HG02759 (cell line): ENCODE measurements at regions not wholly inside any gene's neighbourhood (a gene's known extent, or its start where the extent isn't known, plus 50 kb on each side); places are given as distances from the start of the nearest gene placed in this dataset.
A peak's percentile ranks its signal among the peaks of the same experiment; 100 is the strongest.

Experiments
- ATAC-seq: cut with Tn5 transposase; IDR thresholded peaks from one replicate; pipeline ENCODE4 v1.9.1; 2021; ENCODE audit warnings: mild to moderate bottlenecking, moderate library complexity; ENCODE audit not compliant: unreplicated experiment

GRCh38 chr4:89439533-89439932 lies 131.9 kb upstream of the GPRIN3 start:
- ATAC-seq: no peak

GRCh38 chr4:89438102-89438831 lies 130.7 kb upstream of the GPRIN3 start:
- ATAC-seq: peak; percentile 83

- peak; percentile 58 for ATAC-seq
Observed at GRCh38 chr4:89434364-89434988, 126.9 kb upstream of the GPRIN3 start.

- ATAC-seq: no peak
Observed at GRCh38 chr4:89427782-89428181, 120.2 kb upstream of the GPRIN3 start.

DNA sequence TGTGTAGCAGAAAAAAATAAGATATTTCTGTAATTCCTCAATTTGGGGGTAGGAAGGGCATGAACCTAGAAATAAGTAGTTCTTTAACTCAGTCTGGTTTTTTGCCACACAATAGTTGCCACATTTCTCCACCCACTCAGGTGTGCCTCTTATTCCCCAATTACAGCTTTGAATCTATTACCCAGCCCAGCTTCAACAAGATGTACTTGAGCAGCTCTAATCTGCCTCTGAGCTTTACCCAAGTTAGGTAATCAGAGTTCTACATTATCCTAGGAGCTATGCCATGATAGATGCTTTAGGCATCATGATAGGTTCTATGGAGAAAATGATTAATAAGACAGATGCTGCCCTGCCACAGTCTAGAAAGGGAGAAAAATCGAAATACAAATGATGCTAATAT lies 117.4 kb upstream of the GPRIN3 start:
- no peak for ATAC-seq

- no peak for ATAC-seq
Observed at GRCh38 chr4:89422441-89422990, 114.9 kb upstream of the GPRIN3 start.

DNA sequence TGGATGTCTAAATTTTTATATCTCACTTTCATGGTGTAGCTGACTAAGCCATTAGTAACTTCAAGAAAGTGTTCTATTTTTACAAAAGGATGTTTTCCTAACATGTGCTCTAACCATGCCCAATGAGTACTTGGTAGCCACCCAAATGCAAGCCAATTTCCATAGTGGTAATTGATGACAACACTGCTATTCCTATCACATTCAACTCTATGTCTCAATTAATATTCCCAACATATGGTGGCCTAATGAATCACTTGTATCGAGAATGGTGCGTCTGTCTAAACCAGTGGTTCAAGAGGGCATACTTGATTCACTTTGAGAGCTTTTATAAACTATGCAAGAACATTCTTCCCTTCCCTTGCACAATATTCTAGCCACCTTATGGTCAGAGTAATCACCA lies 112.9 kb upstream of the GPRIN3 start:
- no peak for ATAC-seq

DNA sequence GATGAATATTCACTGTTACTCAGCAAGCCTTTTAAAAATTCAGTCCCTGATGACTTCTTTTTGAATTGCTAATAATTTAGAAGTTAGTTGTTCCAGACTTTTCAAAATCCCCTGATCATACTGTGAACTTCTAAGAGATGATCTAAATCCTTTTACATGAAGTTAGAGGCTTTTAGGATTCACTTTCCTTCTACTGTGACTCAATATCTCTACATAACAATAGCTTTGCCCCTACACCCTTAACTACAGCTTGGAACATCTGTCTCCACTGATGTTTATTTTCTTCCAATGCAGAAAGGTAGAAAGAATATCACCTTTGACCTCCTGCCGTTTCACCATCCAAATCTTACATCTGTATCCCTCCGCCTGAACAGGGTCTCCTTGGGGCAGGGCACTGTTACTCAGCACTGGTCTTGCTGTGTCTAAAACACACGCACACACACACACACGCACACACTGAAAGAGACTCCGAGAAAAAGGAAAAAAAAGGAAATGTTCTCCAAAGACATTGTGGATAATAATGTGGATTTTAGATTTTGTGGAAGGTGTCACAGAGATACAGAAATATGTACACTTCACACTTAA lies 111.6 kb upstream of the GPRIN3 start:
- no peak for ATAC-seq

DNA sequence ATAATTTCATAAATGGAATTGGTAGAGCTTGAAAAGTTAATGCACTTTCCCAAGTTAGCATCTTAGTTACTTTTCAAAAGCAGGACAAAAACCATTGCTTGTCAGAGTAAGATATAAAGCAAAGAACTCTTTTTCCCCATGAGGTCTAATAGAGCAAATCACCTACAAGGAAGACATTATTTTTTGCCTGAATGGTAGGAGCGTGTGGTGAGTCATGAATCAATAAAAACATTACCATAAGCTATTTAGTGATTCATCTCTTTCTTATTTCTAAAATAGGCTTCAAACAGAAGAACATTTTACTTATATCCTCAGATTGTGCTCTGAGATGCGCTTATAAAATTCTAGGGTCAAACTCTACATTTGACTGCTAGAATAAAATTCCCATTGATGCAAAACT lies 109.4 kb upstream of the GPRIN3 start:
- no peak for ATAC-seq

DNA sequence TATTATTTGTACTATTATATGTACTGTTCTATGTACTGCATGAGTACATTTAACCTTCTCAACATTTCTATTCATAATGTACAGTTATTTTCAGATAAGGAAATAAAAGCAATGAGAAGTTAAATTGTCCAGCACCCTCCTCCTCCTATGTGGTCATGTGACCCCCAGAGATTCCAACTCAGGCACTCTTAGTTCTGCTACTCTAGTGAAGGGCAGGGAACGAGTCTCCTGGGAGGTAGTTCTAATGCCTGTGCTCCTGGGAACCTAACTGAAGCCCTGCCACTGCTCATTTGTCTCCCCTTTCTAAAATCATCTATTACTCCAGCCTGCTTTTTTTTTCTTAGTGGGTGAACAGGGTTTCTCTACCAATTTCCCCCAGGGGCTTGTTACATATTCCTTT lies 105.9 kb upstream of the GPRIN3 start:
- no peak for ATAC-seq

DNA sequence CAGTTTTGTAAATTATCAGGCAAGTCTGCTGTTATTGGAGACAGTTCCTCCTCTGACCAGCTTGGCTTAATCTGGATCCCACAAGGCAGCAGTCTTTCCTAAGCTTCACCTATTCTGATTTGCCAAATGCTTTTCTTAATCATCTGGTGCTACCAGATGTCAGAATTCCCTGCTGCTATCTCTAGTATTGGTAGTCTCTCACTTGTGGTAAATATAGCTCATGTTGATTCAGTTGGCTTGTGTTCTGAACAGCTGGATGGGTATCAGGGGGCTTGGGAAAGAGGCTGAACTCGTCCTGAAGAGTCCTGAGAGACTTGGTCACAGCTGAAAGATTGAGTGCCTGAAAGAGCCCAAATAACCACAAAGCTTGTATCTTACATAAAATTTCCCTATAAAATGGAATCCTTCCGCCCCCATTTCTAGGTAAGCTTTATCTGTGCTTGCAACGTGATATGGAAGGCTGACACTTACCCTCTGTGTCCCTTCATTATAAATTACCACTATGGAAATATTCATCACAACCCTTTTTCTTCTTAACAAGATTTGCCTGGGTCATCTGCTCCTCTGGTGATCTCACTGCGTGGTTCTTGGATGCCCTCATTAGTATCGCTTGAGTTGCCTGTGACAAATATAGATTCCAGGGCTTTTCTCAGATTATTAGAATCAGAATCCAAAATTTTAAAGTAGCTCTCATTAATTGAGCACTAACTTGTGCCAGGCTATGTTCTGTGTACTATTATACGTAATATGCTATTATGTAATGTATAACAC lies 104.1 kb upstream of the GPRIN3 start:
- ATAC-seq: no peak

DNA sequence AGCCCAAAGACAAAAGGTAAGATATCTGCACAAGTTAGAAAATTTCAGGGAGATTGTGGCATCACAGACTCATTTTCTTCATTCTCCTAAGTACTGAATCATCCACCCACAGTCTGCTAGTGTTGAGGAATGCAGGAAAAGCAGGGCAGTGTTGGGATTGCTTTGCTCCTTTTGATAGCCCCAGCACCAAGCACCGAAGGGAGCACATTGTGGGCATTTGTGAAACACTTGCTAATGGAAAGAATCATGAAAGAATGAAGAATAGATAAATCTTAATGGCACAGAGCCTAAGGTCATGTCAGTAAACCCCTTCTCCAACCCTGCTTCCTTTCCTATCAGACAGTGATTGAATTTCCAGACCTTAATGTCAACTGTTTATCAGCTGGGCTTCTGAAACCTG lies 103.1 kb upstream of the GPRIN3 start:
- no peak for ATAC-seq

GRCh38 chr4:89404530-89404929 lies 96.9 kb upstream of the GPRIN3 start:
- no peak for ATAC-seq

DNA sequence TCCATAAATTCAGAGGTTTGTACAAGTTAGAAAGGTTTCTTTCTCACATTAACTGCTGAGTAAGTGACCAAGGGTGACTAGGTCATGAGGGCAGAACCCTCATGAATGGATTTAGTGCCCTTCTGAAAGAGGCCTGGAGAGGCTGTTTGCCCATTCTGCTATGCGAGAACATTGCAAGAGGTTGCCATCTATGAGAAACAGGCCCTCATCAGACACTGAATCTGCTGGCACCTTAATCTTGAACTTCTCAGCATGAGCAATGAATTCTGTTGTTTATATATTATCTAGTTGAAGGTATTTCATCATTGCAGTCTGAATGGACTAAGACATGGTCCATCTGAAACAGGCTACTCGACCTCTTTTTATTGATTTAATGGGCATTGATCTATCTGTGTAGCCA lies 96.2 kb upstream of the GPRIN3 start:
- ATAC-seq: no peak

- ATAC-seq: no peak
Observed at GRCh38 chr4:89400287-89401035, 92.9 kb upstream of the GPRIN3 start.

DNA sequence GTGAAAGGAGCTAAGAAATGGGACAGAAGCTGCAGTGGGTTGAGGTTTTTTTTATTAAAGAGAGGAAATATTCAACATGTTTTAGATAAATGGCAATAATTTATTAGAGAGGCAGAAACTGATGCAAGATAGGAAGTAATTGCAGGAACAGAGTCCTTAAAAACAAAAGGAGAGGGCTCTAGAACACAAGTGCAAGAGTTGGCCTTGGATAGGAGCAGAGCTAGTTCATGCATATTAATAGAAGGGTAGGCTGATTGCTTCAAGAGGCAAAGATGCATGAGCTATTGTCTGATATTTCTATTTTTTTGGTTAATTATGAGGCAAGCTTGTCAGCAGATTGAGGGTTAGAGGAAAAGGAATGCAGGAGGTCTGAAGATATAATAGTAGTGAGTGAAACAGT lies 91.0 kb upstream of the GPRIN3 start:
- no peak for ATAC-seq

- no peak for ATAC-seq
Observed at GRCh38 chr4:89398146-89398545, 90.5 kb upstream of the GPRIN3 start.

DNA sequence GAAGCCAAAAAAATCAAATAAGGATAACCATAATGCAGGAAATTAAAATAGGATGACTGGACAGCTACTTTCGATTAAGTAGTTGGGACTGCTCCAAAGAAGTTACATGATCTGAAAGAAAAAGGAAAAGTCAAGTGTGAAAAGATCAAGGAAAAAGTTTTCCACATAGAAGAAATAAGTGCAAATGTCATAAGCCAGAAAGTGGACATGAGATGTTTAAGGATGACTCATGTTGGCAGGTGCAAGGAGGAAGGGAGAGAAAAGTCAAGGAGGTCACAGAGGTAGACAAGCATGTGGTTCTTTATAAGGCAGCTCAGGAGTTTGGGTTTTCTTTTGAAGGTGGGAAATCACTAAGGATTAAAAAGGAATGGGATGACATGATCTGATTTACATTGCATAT lies 89.8 kb upstream of the GPRIN3 start:
- ATAC-seq: no peak

DNA sequence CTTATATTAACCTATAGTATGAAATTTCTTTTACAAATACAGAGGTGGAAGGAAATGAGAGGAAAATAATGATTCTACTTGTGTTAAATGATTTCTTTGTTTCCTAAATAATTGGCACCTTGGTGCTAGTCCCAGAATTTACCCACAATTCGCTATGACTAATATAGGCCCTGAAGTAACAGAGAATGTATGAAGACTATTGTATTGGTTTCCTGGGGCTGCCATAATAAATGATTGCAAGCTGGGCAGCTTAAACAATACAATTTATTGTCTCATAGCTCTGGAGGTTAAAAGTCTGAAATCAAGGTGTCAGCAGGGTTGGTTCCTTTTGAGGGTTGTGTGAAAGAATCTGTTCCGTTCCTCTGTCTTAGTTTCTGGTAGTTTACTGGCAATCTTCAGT lies 74.8 kb upstream of the GPRIN3 start:
- no peak for ATAC-seq

GRCh38 chr4:89380980-89381379 lies 73.4 kb upstream of the GPRIN3 start:
- no peak for ATAC-seq
